Keratinocyte (primary cell): ENCODE measurements at regions not wholly inside any gene's neighbourhood (a gene's known extent, or its start where the extent isn't known, plus 50 kb on each side); places are given as distances from the start of the nearest gene placed in this dataset.

Source experiments
- CTCF ChIP-seq, 3 experiments: IDR thresholded peaks in 1 of 3; conservative IDR thresholded peaks in 1 of 3; optimal IDR thresholded peaks in 1 of 3; 2 replicates in 2 of 3; 3 replicates in 1 of 3; pipeline versions ENCODE3 to v1.5.1; 2011; ENCODE audit warnings: low read length in 3 of 3, mild to moderate bottlenecking in 3 of 3, moderate library complexity in 2 of 3, control low read depth in 1 of 3, inconsistent platforms in 1 of 3; ENCODE audit not compliant: insufficient read depth in 2 of 3; ENCODE audit errors: extremely low read depth in 1 of 3
- EZH2 ChIP-seq: IDR thresholded peaks from one replicate; pipeline ENCODE4 v1.6.1; 2012; ENCODE audit warnings: inconsistent platforms, mild to moderate bottlenecking, low read length, moderate library complexity

- TF ChIP-seq CTCF (optimal IDR thresholded peaks at IDR 0.05 in 1 of 3, IDR thresholded peaks at IDR 0.05 in 1 of 3, conservative IDR thresholded peaks at IDR 0.05 in 1 of 3; ENCODE audit: extremely low read depth in 1 of 3, insufficient read depth in 2 of 3, low read length in 3 of 3) (no peak), EZH2 (no peak)
These were observed 193.6 kb upstream of the PIK3C3 start for GRCh38 chr18:41761333-41762018.
